ENCODE measurements at regions not wholly inside any gene's neighbourhood (a gene's known extent, or its start where the extent isn't known, plus 50 kb on each side); places are given as distances from the start of the nearest gene placed in this dataset.
A peak's percentile ranks its signal among the peaks of the same experiment; 100 is the strongest.

DNA sequence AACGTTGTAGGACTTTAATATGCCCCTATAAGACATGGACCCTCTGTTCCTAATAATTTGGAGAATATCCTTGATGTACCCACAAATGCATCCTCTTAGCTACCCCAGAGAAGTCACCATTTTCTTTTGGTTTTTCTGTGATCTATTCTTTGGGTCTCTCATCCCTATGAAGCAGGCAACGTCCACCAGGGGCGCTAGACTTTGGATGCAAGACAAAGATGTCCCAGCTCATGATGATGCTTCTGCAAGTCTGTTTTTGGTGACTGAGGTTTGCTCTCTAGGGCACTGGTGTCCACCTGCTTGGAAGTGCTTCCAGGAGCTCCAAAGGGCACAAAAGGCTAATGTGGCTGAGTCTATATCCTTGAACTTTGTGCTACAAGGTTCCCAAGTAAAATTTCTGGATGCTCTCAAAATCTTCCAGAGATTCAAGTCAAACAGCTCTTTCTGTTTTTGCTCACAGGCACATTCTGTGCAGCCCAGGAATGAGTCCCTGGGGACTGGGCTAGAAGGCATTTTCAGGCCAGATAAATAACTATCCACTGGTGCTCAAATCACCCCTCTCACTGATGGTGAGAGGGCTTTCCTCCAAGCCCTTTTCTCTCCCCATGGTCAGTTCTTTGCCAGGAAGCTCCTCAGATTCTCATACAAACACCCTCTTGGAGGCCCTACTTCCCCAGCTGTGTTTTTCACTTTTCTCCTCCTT is 166.4 kb downstream of the C7orf25 start:
- TF ChIP-seq, protein P1, sequence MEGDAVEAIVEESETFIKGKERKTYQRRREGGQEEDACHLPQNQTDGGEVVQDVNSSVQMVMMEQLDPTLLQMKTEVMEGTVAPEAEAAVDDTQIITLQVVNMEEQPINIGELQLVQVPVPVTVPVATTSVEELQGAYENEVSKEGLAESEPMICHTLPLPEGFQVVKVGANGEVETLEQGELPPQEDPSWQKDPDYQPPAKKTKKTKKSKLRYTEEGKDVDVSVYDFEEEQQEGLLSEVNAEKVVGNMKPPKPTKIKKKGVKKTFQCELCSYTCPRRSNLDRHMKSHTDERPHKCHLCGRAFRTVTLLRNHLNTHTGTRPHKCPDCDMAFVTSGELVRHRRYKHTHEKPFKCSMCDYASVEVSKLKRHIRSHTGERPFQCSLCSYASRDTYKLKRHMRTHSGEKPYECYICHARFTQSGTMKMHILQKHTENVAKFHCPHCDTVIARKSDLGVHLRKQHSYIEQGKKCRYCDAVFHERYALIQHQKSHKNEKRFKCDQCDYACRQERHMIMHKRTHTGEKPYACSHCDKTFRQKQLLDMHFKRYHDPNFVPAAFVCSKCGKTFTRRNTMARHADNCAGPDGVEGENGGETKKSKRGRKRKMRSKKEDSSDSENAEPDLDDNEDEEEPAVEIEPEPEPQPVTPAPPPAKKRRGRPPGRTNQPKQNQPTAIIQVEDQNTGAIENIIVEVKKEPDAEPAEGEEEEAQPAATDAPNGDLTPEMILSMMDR (IDR thresholded peaks at IDR 0.05) = peak in 1 of 2 donors; percentile 45
- TF ChIP-seq POLR2A (IDR thresholded peaks at IDR 0.05) = no peak
- TF ChIP-seq POLR2AphosphoS5 (IDR thresholded peaks at IDR 0.05) = no peak

Data from suprapubic skin (tissue), 4 donors.